Naive B cell (primary cell): ENCODE measurements at regions not wholly inside any gene's neighbourhood (a gene's known extent, or its start where the extent isn't known, plus 50 kb on each side); places are given as distances from the start of the nearest gene placed in this dataset.

Experiments used
- ATAC-seq, 2 donors: fragments of 150-1000 bp; cut with Tn5 transposase; 2 replicates each; pipeline ENCODE4 v1.10.0; 2021; ENCODE audit warnings: low read depth in 2 of 2, mild to moderate bottlenecking in 2 of 2, moderate library complexity in 2 of 2
- DNase-seq: peaks from one replicate; pipeline ENCODE4 v3.0.0; 2022
- H3K27ac Mint-ChIP-seq, 6 donors: one replicate each; pipeline ENCODE4 v1.8.0; 2020 to 2022; ENCODE audit warnings: mild to moderate bottlenecking in 6 of 6, mixed read lengths in 6 of 6, moderate library complexity in 5 of 6, inconsistent platforms in 2 of 6
- H3K27me3 Mint-ChIP-seq, 3 donors: one replicate each; pipeline ENCODE4 v1.8.0; 2021 to 2022; ENCODE audit warnings: mixed read lengths in 3 of 3, mild to moderate bottlenecking in 1 of 3
- H3K36me3 Mint-ChIP-seq, 2 donors: one replicate each; pipeline ENCODE4 v1.8.0; 2020 to 2022; ENCODE audit warnings: mixed read lengths in 2 of 2, inconsistent platforms in 1 of 2, mild to moderate bottlenecking in 1 of 2
- H3K4me1 Mint-ChIP-seq, 3 donors: one replicate each; pipeline ENCODE4 v1.8.0; 2020 to 2022; ENCODE audit warnings: mixed read lengths in 3 of 3, inconsistent platforms in 1 of 3, mild to moderate bottlenecking in 1 of 3, moderate library complexity in 1 of 3
- H3K4me3 Mint-ChIP-seq, 8 donors: one replicate each; pipeline ENCODE4 v1.8.0; 2020 to 2022; ENCODE audit warnings: mild to moderate bottlenecking in 8 of 8, mixed read lengths in 8 of 8, moderate library complexity in 8 of 8, inconsistent platforms in 2 of 8
- H3K9me3 Mint-ChIP-seq, 7 donors: one replicate each; pipeline ENCODE4 v1.8.0; 2020 to 2022; ENCODE audit warnings: mixed read lengths in 7 of 7, mild to moderate bottlenecking in 5 of 7, inconsistent platforms in 2 of 7, moderate library complexity in 1 of 7

- H3K27me3 Mint-ChIP-seq, result peaks cover 8 to 15% (median 12%) of the 10 kb centered on the region in 3 donors
- H3K27ac Mint-ChIP-seq, result peak overlapping the region in 1 of 6 donors; percentile 58
- H3K9me3 Mint-ChIP-seq, result peaks cover 2 to 22% (median 12%) of the 10 kb centered on the region in 7 donors
- no peak for ATAC-seq
- H3K36me3 Mint-ChIP-seq, result no peaks in the 10 kb centered on the region
- H3K4me3 Mint-ChIP-seq, result no peak overlapping the region
- H3K4me1 Mint-ChIP-seq, result no peaks in the 10 kb centered on the region
- no peak for DNase-seq
Measured at GRCh38 chr10:80996615-80997193, 459.0 kb downstream of the SH2D4B start.

GRCh38 chr10:81000781-81001180, 463.1 kb downstream of the SH2D4B start:
- peaks cover under 1 to 7% (median 4%) of the 10 kb centered on the region in 7 donors for H3K9me3 Mint-ChIP-seq
- H3K4me3 Mint-ChIP-seq, result no peak overlapping the region
- no peaks in the 10 kb centered on the region for H3K36me3 Mint-ChIP-seq
- DNase-seq (no peak), ATAC-seq (no peak)
- H3K27me3 Mint-ChIP-seq, result peaks cover 11 to 27% (median 17%) of the 10 kb centered on the region in 3 donors
- H3K27ac Mint-ChIP-seq, result peak overlapping the region in 1 of 6 donors; percentile 9
- no peaks in the 10 kb centered on the region for H3K4me1 Mint-ChIP-seq

GRCh38 chr10:81002382-81002781, 464.7 kb downstream of the SH2D4B start:
- Mint-ChIP-seq H3K27me3 (peaks cover 0 to 27% (median 21%) of the 10 kb centered on the region in 3 donors), H3K4me3 (peak overlapping the region in 1 of 8 donors; percentile 1), H3K27ac (peak overlapping the region in 1 of 6 donors; percentile 2), H3K36me3 (no peaks in the 10 kb centered on the region), H3K9me3 (peaks cover 0 to 3% (median 0%) of the 10 kb centered on the region in 7 donors), H3K4me1 (no peaks in the 10 kb centered on the region)
- DNase-seq (no peak), ATAC-seq (no peak)

GRCh38 chr10:81007872-81008271, 470.2 kb downstream of the SH2D4B start:
- peaks cover 0 to 3% (median 0%) of the 10 kb centered on the region in 7 donors for H3K9me3 Mint-ChIP-seq
- no peaks in the 10 kb centered on the region for H3K4me1 Mint-ChIP-seq
- DNase-seq (no peak), ATAC-seq (no peak)
- no peaks in the 10 kb centered on the region for H3K36me3 Mint-ChIP-seq
- H3K27me3 Mint-ChIP-seq, result peaks cover 10 to 26% (median 13%) of the 10 kb centered on the region in 3 donors
- no peak overlapping the region for H3K4me3 Mint-ChIP-seq
- no peak overlapping the region for H3K27ac Mint-ChIP-seq

GRCh38 chr10:81008726-81009125, 471.0 kb downstream of the SH2D4B start:
- no peaks in the 10 kb centered on the region for H3K36me3 Mint-ChIP-seq
- H3K4me3 Mint-ChIP-seq, result no peak overlapping the region
- DNase-seq (no peak), ATAC-seq (no peak)
- H3K4me1 Mint-ChIP-seq, result no peaks in the 10 kb centered on the region
- peaks cover 0 to 3% (median 0%) of the 10 kb centered on the region in 7 donors for H3K9me3 Mint-ChIP-seq
- H3K27ac Mint-ChIP-seq, result no peak overlapping the region
- peaks cover 12 to 26% (median 13%) of the 10 kb centered on the region in 3 donors for H3K27me3 Mint-ChIP-seq

GRCh38 chr10:81009296-81009695, 471.6 kb downstream of the SH2D4B start:
- H3K9me3 Mint-ChIP-seq, result peaks cover 0 to 3% (median 0%) of the 10 kb centered on the region in 7 donors
- peaks cover 10 to 26% (median 15%) of the 10 kb centered on the region in 3 donors for H3K27me3 Mint-ChIP-seq
- no peaks in the 10 kb centered on the region for H3K36me3 Mint-ChIP-seq
- DNase-seq, result no peak
- H3K4me1 Mint-ChIP-seq, result no peaks in the 10 kb centered on the region
- H3K4me3 Mint-ChIP-seq, result no peak overlapping the region
- H3K27ac Mint-ChIP-seq, result no peak overlapping the region
- ATAC-seq, result no peak

GRCh38 chr10:81013771-81014170, 476.1 kb downstream of the SH2D4B start:
- ATAC-seq, result no peak
- no peak overlapping the region for H3K27ac Mint-ChIP-seq
- no peaks in the 10 kb centered on the region for H3K9me3 Mint-ChIP-seq
- H3K36me3 Mint-ChIP-seq, result no peaks in the 10 kb centered on the region
- no peak for DNase-seq
- no peak overlapping the region for H3K4me3 Mint-ChIP-seq
- peaks cover 0 to 2% (median 0%) of the 10 kb centered on the region in 3 donors for H3K4me1 Mint-ChIP-seq
- peaks cover 5 to 13% (median 5%) of the 10 kb centered on the region in 3 donors for H3K27me3 Mint-ChIP-seq

- H3K4me1 Mint-ChIP-seq, result peaks cover 0 to 4% (median 0%) of the 10 kb centered on the region in 3 donors
- no peak for ATAC-seq
Measured at GRCh38 chr10:81019029-81019890, 481.6 kb downstream of the SH2D4B start.

GRCh38 chr10:81021428-81022129, 483.9 kb downstream of the SH2D4B start:
- Mint-ChIP-seq H3K27ac (peak overlapping the region in 2 of 6 donors; percentile 13 to 44), H3K9me3 (peaks cover 0 to 6% (median 0%) of the 10 kb centered on the region in 7 donors), H3K4me3 (no peak overlapping the region), H3K27me3 (peaks cover 0 to 8% (median 5%) of the 10 kb centered on the region in 3 donors), H3K36me3 (no peaks in the 10 kb centered on the region), H3K4me1 (peaks cover 0 to 4% (median 0%) of the 10 kb centered on the region in 3 donors)
- DNase-seq (no peak), ATAC-seq (no peak)

More at GRCh38 chr10:81019029-81019890, 481.6 kb downstream of the SH2D4B start:
- Mint-ChIP-seq H3K27ac (peak overlapping the region in 1 of 6 donors; percentile 78), H3K9me3 (peaks cover 0 to 2% (median 0%) of the 10 kb centered on the region in 7 donors), H3K27me3 (peaks cover 0 to 5% (median 4%) of the 10 kb centered on the region in 3 donors), H3K4me3 (no peak overlapping the region), H3K36me3 (no peaks in the 10 kb centered on the region)
- DNase-seq, result no peak

GRCh38 chr10:81026591-81026990, 488.9 kb downstream of the SH2D4B start:
- Mint-ChIP-seq H3K9me3 (peaks cover 0 to 6% (median 5%) of the 10 kb centered on the region in 7 donors), H3K36me3 (no peaks in the 10 kb centered on the region), H3K4me1 (no peaks in the 10 kb centered on the region), H3K4me3 (no peak overlapping the region), H3K27me3 (peaks cover 0 to 17% (median 9%) of the 10 kb centered on the region in 3 donors), H3K27ac (no peak overlapping the region)
- DNase-seq, result no peak
- ATAC-seq, result no peak

GRCh38 chr10:81027223-81027622, 489.5 kb downstream of the SH2D4B start:
- peaks cover 0 to 17% (median 9%) of the 10 kb centered on the region in 3 donors for H3K27me3 Mint-ChIP-seq
- no peak overlapping the region for H3K27ac Mint-ChIP-seq
- H3K4me1 Mint-ChIP-seq, result no peaks in the 10 kb centered on the region
- peaks cover 0 to 6% (median 5%) of the 10 kb centered on the region in 7 donors for H3K9me3 Mint-ChIP-seq
- DNase-seq (no peak), ATAC-seq (no peak)
- H3K36me3 Mint-ChIP-seq, result no peaks in the 10 kb centered on the region
- peak overlapping the region in 1 of 8 donors; percentile 43 for H3K4me3 Mint-ChIP-seq

GRCh38 chr10:81027706-81028105, 490.0 kb downstream of the SH2D4B start:
- peaks cover 0 to 17% (median 12%) of the 10 kb centered on the region in 3 donors for H3K27me3 Mint-ChIP-seq

GRCh38 chr10:81031774-81032173, 494.1 kb downstream of the SH2D4B start:
- DNase-seq (no peak), ATAC-seq (no peak)
- no peak overlapping the region for H3K27ac Mint-ChIP-seq
- H3K4me1 Mint-ChIP-seq, result no peaks in the 10 kb centered on the region
- no peak overlapping the region for H3K4me3 Mint-ChIP-seq
- H3K9me3 Mint-ChIP-seq, result peaks cover 0 to 24% (median 8%) of the 10 kb centered on the region in 7 donors
- peaks cover 7 to 28% (median 25%) of the 10 kb centered on the region in 3 donors for H3K27me3 Mint-ChIP-seq
- no peaks in the 10 kb centered on the region for H3K36me3 Mint-ChIP-seq

More at GRCh38 chr10:81027706-81028105, 490.0 kb downstream of the SH2D4B start:
- no peak for ATAC-seq
- no peak for DNase-seq
- Mint-ChIP-seq H3K36me3 (no peaks in the 10 kb centered on the region), H3K4me3 (no peak overlapping the region), H3K4me1 (no peaks in the 10 kb centered on the region), H3K9me3 (peaks cover 0 to 6% (median 5%) of the 10 kb centered on the region in 7 donors), H3K27ac (no peak overlapping the region)
